ENCODE measurements at regions not wholly inside any gene's neighbourhood (a gene's known extent, or its start where the extent isn't known, plus 50 kb on each side); places are given as distances from the start of the nearest gene placed in this dataset.

DNA sequence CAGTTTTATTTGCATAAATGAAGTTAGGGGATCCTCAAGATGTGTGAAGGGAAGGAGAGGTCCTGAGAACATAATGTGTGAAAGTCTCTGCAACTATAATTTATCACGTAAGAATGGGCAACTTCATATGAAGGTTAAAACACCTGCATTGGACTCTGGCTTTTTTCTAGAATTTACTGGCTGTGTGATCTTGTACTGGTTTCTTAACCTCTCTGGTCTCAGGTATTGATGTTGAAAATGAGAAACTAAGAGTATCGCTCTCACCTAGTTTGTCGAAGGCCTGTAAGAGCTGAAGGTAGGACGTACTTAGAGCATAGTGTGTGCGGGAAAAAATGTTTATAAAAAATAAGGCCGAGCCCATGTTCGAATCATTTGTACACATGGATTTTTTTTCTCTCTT lies 280.5 kb downstream of the ICE1 start:
- TF ChIP-seq CTCF (conservative IDR thresholded peaks at IDR 0.05 in 1 of 2, IDR thresholded peaks at IDR 0.05 in 1 of 2; ENCODE audit: low read depth in 1 of 2, low read length in 2 of 2) (no peak), EZH2 (IDR thresholded peaks at IDR 0.05; ENCODE audit: low read length, missing control alignments) (no peak)

Measured in fibroblast of lung (primary cell).